ENCODE measurements at regions not wholly inside any gene's neighbourhood (a gene's known extent, or its start where the extent isn't known, plus 50 kb on each side); places are given as distances from the start of the nearest gene placed in this dataset.
"Not testable (repeated sequence)": the region's sequence is repeated elsewhere in the genome, so short reads cannot be mapped to it uniquely, and the experiment has no call there.

GRCh38 chrX:127866857-127867256 is 185.3 kb downstream of the ACTRT1 start:
- H3K27ac ChIP-seq (ENCODE audit: extremely low read depth, low read depth, low read length); H3K9me1 ChIP-seq (ENCODE audit: control insufficient read depth, insufficient read depth, low read length); H3K4me1 ChIP-seq (replicated peaks in 1 of 2; ENCODE audit: control insufficient read depth in 2 of 2, insufficient read depth in 2 of 2, low read length in 2 of 2); FAIRE-seq; H3K27me3 ChIP-seq (ENCODE audit: control insufficient read depth in 2 of 2, insufficient read depth in 2 of 2, low read length in 2 of 2); in situ Hi-C loops (cut with MboI); CTCF ChIA-PET (ENCODE audit: low intra/inter-chr PET ratio); DNase-seq (ENCODE audit: extremely low read depth in 1 of 4, low spot score in 3 of 4); H3K36me3 ChIP-seq (ENCODE audit: control insufficient read depth, insufficient read depth, low read length); H3K79me2 ChIP-seq (ENCODE audit: control insufficient read depth, insufficient read depth, low read length); H3K9ac ChIP-seq (ENCODE audit: insufficient read depth in 1 of 2, low read depth in 2 of 2, low read length in 2 of 2); BruUV-seq (replicated peaks); ATAC-seq; H3K4me3 ChIP-seq; H3K4me2 ChIP-seq (ENCODE audit: insufficient read depth, low read length); H4K20me1 ChIP-seq (replicated peaks; ENCODE audit: control insufficient read depth, insufficient read depth, low read length); intact Hi-C loops (cut with micrococcal nuclease); H3K9me3 ChIP-seq (replicated peaks; ENCODE audit: control insufficient read depth, insufficient read depth, low read depth, low read length); H2AFZ ChIP-seq (ENCODE audit: low read depth, low read length): not testable (repeated sequence)
- WGBS (ENCODE audit: insufficient coverage, low coverage, missing lambda C conversion rate), result 10% methylated on average over 5 of the region's 8 CpGs
- POLR2A ChIA-PET, result interaction anchor here (0.6 kb wide), 1 partner anchor 721 kb away, joined by 3 read pairs; no protein-coding TSS in a partner anchor

GRCh38 chrX:127861611-127862010 is 190.6 kb downstream of the ACTRT1 start:
- CTCF ChIA-PET (ENCODE audit: low intra/inter-chr PET ratio), result no interaction called here
- Histone ChIP-seq H3K79me2 (ENCODE audit: control insufficient read depth, insufficient read depth, low read length) (no peaks in the 10 kb centered on the region), H3K4me1 (replicated peaks in 1 of 2; ENCODE audit: control insufficient read depth in 2 of 2, insufficient read depth in 2 of 2, low read length in 2 of 2) (no peaks in the 10 kb centered on the region), H3K36me3 (ENCODE audit: control insufficient read depth, insufficient read depth, low read length) (no peaks in the 10 kb centered on the region), H3K9ac (ENCODE audit: insufficient read depth in 1 of 2, low read depth in 2 of 2, low read length in 2 of 2) (no peak overlapping the region), H3K9me3 (replicated peaks; ENCODE audit: control insufficient read depth, insufficient read depth, low read depth, low read length) (peaks cover 2% of the 10 kb centered on the region; the same call in 1 of the 2 replicates), H3K4me3 (no peak overlapping the region), H3K9me1 (ENCODE audit: control insufficient read depth, insufficient read depth, low read length) (no peaks in the 10 kb centered on the region), H4K20me1 (replicated peaks; ENCODE audit: control insufficient read depth, insufficient read depth, low read length) (no peaks in the 10 kb centered on the region), H3K27ac (ENCODE audit: extremely low read depth, low read depth, low read length) (no peak overlapping the region), H3K27me3 (ENCODE audit: control insufficient read depth in 2 of 2, insufficient read depth in 2 of 2, low read length in 2 of 2) (no peaks in the 10 kb centered on the region), H3K4me2 (ENCODE audit: insufficient read depth, low read length) (no peak overlapping the region), H2AFZ (ENCODE audit: low read depth, low read length) (no peak overlapping the region)
- DNase-seq (ENCODE audit: extremely low read depth in 1 of 4, low spot score in 3 of 4), result no peak
- in situ Hi-C loops (cut with MboI), result no loop called here
- TF ChIP-seq KLF1 (tag; IDR thresholded peaks at IDR 0.05) (no peak), ILK (tag; IDR thresholded peaks at IDR 0.05; ENCODE audit: borderline replicate concordance, low read depth) (no peak), FOXK1 (CRISPR knock-in tag; IDR thresholded peaks at IDR 0.05; ENCODE audit: borderline replicate concordance) (no peak)
- POLR2A ChIA-PET, result no interaction called here
- 10% methylated on average over 2 of the region's 2 CpGs for WGBS (ENCODE audit: insufficient coverage, low coverage, missing lambda C conversion rate)
- intact Hi-C loops (cut with micrococcal nuclease), result no loop called here
- no TSS peak for BruUV-seq (replicated peaks)
- no peak for FAIRE-seq
- no peak for ATAC-seq
